ENCODE measurements at regions not wholly inside any gene's neighbourhood (a gene's known extent, or its start where the extent isn't known, plus 50 kb on each side); places are given as distances from the start of the nearest gene placed in this dataset.

DNA sequence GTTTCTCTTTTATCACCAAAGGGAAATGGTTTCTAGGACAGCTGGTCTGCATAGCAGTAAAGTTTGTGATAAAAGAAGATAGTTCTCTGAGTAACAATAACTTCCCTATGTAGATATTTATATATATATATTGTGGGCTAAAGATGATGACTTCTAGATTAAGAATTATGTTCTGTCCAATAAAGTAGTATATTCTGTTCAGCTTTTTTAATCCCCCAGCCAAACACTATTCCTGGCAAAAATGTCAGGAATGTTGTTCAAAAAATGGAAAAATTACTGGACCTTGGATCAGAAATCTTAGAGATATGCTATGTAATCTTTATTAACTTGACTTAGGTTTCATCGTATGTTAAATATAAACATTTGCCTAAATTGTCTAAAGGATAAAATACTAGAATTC, 136.3 kb upstream of the GNAI1 start:
- TF ChIP-seq, protein P1, sequence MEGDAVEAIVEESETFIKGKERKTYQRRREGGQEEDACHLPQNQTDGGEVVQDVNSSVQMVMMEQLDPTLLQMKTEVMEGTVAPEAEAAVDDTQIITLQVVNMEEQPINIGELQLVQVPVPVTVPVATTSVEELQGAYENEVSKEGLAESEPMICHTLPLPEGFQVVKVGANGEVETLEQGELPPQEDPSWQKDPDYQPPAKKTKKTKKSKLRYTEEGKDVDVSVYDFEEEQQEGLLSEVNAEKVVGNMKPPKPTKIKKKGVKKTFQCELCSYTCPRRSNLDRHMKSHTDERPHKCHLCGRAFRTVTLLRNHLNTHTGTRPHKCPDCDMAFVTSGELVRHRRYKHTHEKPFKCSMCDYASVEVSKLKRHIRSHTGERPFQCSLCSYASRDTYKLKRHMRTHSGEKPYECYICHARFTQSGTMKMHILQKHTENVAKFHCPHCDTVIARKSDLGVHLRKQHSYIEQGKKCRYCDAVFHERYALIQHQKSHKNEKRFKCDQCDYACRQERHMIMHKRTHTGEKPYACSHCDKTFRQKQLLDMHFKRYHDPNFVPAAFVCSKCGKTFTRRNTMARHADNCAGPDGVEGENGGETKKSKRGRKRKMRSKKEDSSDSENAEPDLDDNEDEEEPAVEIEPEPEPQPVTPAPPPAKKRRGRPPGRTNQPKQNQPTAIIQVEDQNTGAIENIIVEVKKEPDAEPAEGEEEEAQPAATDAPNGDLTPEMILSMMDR (IDR thresholded peaks at IDR 0.05): no peak
- no peak for TF ChIP-seq ZFX (IDR thresholded peaks at IDR 0.05; ENCODE audit: borderline replicate concordance)
